ENCODE measurements at regions not wholly inside any gene's neighbourhood (a gene's known extent, or its start where the extent isn't known, plus 50 kb on each side); places are given as distances from the start of the nearest gene placed in this dataset.
"Not testable (repeated sequence)": the region's sequence is repeated elsewhere in the genome, so short reads cannot be mapped to it uniquely, and the experiment has no call there.

- 25 to 42% (median 26%) methylated on average over 2 of the region's 2 CpGs for WGBS, 3 donors
- FAIRE-seq (no peak), DNase-seq (peak in 1 of 2 donors; percentile 26)
- H3K36me3 ChIP-seq (ENCODE audit: control insufficient read depth in 3 of 3, insufficient read depth in 2 of 3, low read depth in 1 of 3, low read length in 3 of 3) = no peaks in the 10 kb centered on the region
- peaks cover 0 to 3% of the 10 kb centered on the region in 2 donors for H3K9me3 ChIP-seq (ENCODE audit: control insufficient read depth in 2 of 2, insufficient read depth in 1 of 2, low read depth in 1 of 2, low read length in 1 of 2)
- no peaks in the 10 kb centered on the region for H3K27me3 ChIP-seq (ENCODE audit: control insufficient read depth in 3 of 3, insufficient read depth in 3 of 3, low read length in 3 of 3)
- no peak overlapping the region for H3K4me3 ChIP-seq (ENCODE audit: low read depth in 1 of 3, low read length in 3 of 3)
- peak overlapping the region in 1 of 3 donors; percentile 44 for H3K27ac ChIP-seq (ENCODE audit: low read depth in 1 of 3, low read length in 2 of 3)
- H3K4me1 ChIP-seq (ENCODE audit: control insufficient read depth in 3 of 3, insufficient read depth in 2 of 3, low read depth in 1 of 3, low read length in 2 of 3) = peaks cover 0 to 21% (median 0%) of the 10 kb centered on the region in 3 donors
These were observed 288.7 kb upstream of the ERCC4 start for GRCh38 chr16:13631213-13631767.

GRCh38 chr16:13631916-13632315, 288.0 kb upstream of the ERCC4 start:
- Histone ChIP-seq H3K4me1 (ENCODE audit: control insufficient read depth in 3 of 3, insufficient read depth in 2 of 3, low read depth in 1 of 3, low read length in 2 of 3) (peaks cover 0 to 21% (median 0%) of the 10 kb centered on the region in 3 donors), H3K4me3 (ENCODE audit: low read depth in 1 of 3, low read length in 3 of 3) (no peak overlapping the region), H3K27ac (ENCODE audit: low read depth in 1 of 3, low read length in 2 of 3) (peak overlapping the region in 1 of 3 donors; percentile 22), H3K27me3 (ENCODE audit: control insufficient read depth in 3 of 3, insufficient read depth in 3 of 3, low read length in 3 of 3) (no peaks in the 10 kb centered on the region), H3K9me3 (ENCODE audit: control insufficient read depth in 2 of 2, insufficient read depth in 1 of 2, low read depth in 1 of 2, low read length in 1 of 2) (peaks cover 0 to 3% of the 10 kb centered on the region in 2 donors), H3K36me3 (ENCODE audit: control insufficient read depth in 3 of 3, insufficient read depth in 2 of 3, low read depth in 1 of 3, low read length in 3 of 3) (no peaks in the 10 kb centered on the region)
- 54 to 59% (median 58%) methylated on average over 4 of the region's 4 CpGs for WGBS, 3 donors
- FAIRE-seq = no peak
- no peak for DNase-seq

- H3K27me3 ChIP-seq (ENCODE audit: control insufficient read depth in 3 of 3, insufficient read depth in 3 of 3, low read length in 3 of 3); FAIRE-seq; H3K4me3 ChIP-seq (ENCODE audit: low read depth in 1 of 3, low read length in 3 of 3); H3K9me3 ChIP-seq (ENCODE audit: control insufficient read depth in 2 of 2, insufficient read depth in 1 of 2, low read depth in 1 of 2, low read length in 1 of 2); H3K27ac ChIP-seq (ENCODE audit: low read depth in 1 of 3, low read length in 2 of 3); H3K36me3 ChIP-seq (ENCODE audit: control insufficient read depth in 3 of 3, insufficient read depth in 2 of 3, low read depth in 1 of 3, low read length in 3 of 3); DNase-seq: not testable (repeated sequence)
- 69 to 79% (median 73%) methylated on average over 6 of the region's 6 CpGs for WGBS, 3 donors
- H3K4me1 ChIP-seq (ENCODE audit: control insufficient read depth in 3 of 3, insufficient read depth in 2 of 3, low read depth in 1 of 3, low read length in 2 of 3) = peaks cover 0 to 21% (median 0%) of the 10 kb centered on the region in 3 donors
These were observed 287.4 kb upstream of the ERCC4 start for GRCh38 chr16:13632504-13632903.

- peaks cover 0 to 3% of the 10 kb centered on the region in 2 donors for H3K9me3 ChIP-seq (ENCODE audit: control insufficient read depth in 2 of 2, insufficient read depth in 1 of 2, low read depth in 1 of 2, low read length in 1 of 2)
- no peaks in the 10 kb centered on the region for H3K27me3 ChIP-seq (ENCODE audit: control insufficient read depth in 3 of 3, insufficient read depth in 3 of 3, low read length in 3 of 3)
- peaks cover 0 to 20% (median 0%) of the 10 kb centered on the region in 3 donors for H3K4me1 ChIP-seq (ENCODE audit: control insufficient read depth in 3 of 3, insufficient read depth in 2 of 3, low read depth in 1 of 3, low read length in 2 of 3)
- no peak overlapping the region for H3K4me3 ChIP-seq (ENCODE audit: low read depth in 1 of 3, low read length in 3 of 3)
- peak in 1 of 2 donors; percentile 31 for DNase-seq
- H3K36me3 ChIP-seq (ENCODE audit: control insufficient read depth in 3 of 3, insufficient read depth in 2 of 3, low read depth in 1 of 3, low read length in 3 of 3) = no peaks in the 10 kb centered on the region
- H3K27ac ChIP-seq (ENCODE audit: low read depth in 1 of 3, low read length in 2 of 3) = peak overlapping the region in 1 of 3 donors; percentile 21
- WGBS, 3 donors = 61 to 64% (median 62%) methylated on average over 5 of the region's 5 CpGs
- no peak for FAIRE-seq
These were observed 286.5 kb upstream of the ERCC4 start for GRCh38 chr16:13633391-13633861.

- Histone ChIP-seq H3K36me3 (ENCODE audit: control insufficient read depth in 3 of 3, insufficient read depth in 2 of 3, low read depth in 1 of 3, low read length in 3 of 3) (no peaks in the 10 kb centered on the region), H3K27me3 (ENCODE audit: control insufficient read depth in 3 of 3, insufficient read depth in 3 of 3, low read length in 3 of 3) (no peaks in the 10 kb centered on the region), H3K4me3 (ENCODE audit: low read depth in 1 of 3, low read length in 3 of 3) (no peak overlapping the region), H3K27ac (ENCODE audit: low read depth in 1 of 3, low read length in 2 of 3) (no peak overlapping the region), H3K9me3 (ENCODE audit: control insufficient read depth in 2 of 2, insufficient read depth in 1 of 2, low read depth in 1 of 2, low read length in 1 of 2) (peaks cover 0 to 3% of the 10 kb centered on the region in 2 donors), H3K4me1 (ENCODE audit: control insufficient read depth in 3 of 3, insufficient read depth in 2 of 3, low read depth in 1 of 3, low read length in 2 of 3) (peaks cover 0 to 19% (median 0%) of the 10 kb centered on the region in 3 donors)
- WGBS, 3 donors = 92 to 96% (median 95%) methylated on average over 1 of the region's 1 CpG
- no peak for DNase-seq
- peak; percentile 15 for FAIRE-seq
These were observed 285.7 kb upstream of the ERCC4 start for GRCh38 chr16:13634253-13634652.

GRCh38 chr16:13634959-13635358, 285.0 kb upstream of the ERCC4 start:
- 84 to 93% (median 92%) methylated on average over 6 of the region's 6 CpGs for WGBS, 3 donors
- Histone ChIP-seq H3K4me3 (ENCODE audit: low read depth in 1 of 3, low read length in 3 of 3) (no peak overlapping the region), H3K27me3 (ENCODE audit: control insufficient read depth in 3 of 3, insufficient read depth in 3 of 3, low read length in 3 of 3) (no peaks in the 10 kb centered on the region), H3K4me1 (ENCODE audit: control insufficient read depth in 3 of 3, insufficient read depth in 2 of 3, low read depth in 1 of 3, low read length in 2 of 3) (peaks cover 0 to 13% (median 0%) of the 10 kb centered on the region in 3 donors), H3K9me3 (ENCODE audit: control insufficient read depth in 2 of 2, insufficient read depth in 1 of 2, low read depth in 1 of 2, low read length in 1 of 2) (peaks cover 0 to 3% of the 10 kb centered on the region in 2 donors), H3K36me3 (ENCODE audit: control insufficient read depth in 3 of 3, insufficient read depth in 2 of 3, low read depth in 1 of 3, low read length in 3 of 3) (no peaks in the 10 kb centered on the region), H3K27ac (ENCODE audit: low read depth in 1 of 3, low read length in 2 of 3) (no peak overlapping the region)
- no peak for DNase-seq
- no peak for FAIRE-seq

- FAIRE-seq = no peak
- H3K27ac ChIP-seq (ENCODE audit: low read depth in 1 of 3, low read length in 2 of 3) = no peak overlapping the region
- no peak overlapping the region for H3K4me3 ChIP-seq (ENCODE audit: low read depth in 1 of 3, low read length in 3 of 3)
- H3K9me3 ChIP-seq (ENCODE audit: control insufficient read depth in 2 of 2, insufficient read depth in 1 of 2, low read depth in 1 of 2, low read length in 1 of 2) = peaks cover 0 to under 1% of the 10 kb centered on the region in 2 donors
- H3K27me3 ChIP-seq (ENCODE audit: control insufficient read depth in 3 of 3, insufficient read depth in 3 of 3, low read length in 3 of 3) = no peaks in the 10 kb centered on the region
- WGBS, 3 donors = 82 to 89% (median 83%) methylated on average over 2 of the region's 2 CpGs
- no peak for DNase-seq
- H3K36me3 ChIP-seq (ENCODE audit: control insufficient read depth in 3 of 3, insufficient read depth in 2 of 3, low read depth in 1 of 3, low read length in 3 of 3) = no peaks in the 10 kb centered on the region
- no peaks in the 10 kb centered on the region for H3K4me1 ChIP-seq (ENCODE audit: control insufficient read depth in 3 of 3, insufficient read depth in 2 of 3, low read depth in 1 of 3, low read length in 2 of 3)
These were observed 281.7 kb upstream of the ERCC4 start for GRCh38 chr16:13638218-13638617.

GRCh38 chr16:13643412-13643811, 276.5 kb upstream of the ERCC4 start:
- WGBS, 3 donors = 89 to 92% (median 92%) methylated on average over 3 of the region's 3 CpGs
- no peaks in the 10 kb centered on the region for H3K4me1 ChIP-seq (ENCODE audit: control insufficient read depth in 3 of 3, insufficient read depth in 2 of 3, low read depth in 1 of 3, low read length in 2 of 3)
- FAIRE-seq = no peak

More at GRCh38 chr16:13643412-13643811, 276.5 kb upstream of the ERCC4 start:
- DNase-seq = no peak
- Histone ChIP-seq H3K4me3 (ENCODE audit: low read depth in 1 of 3, low read length in 3 of 3) (no peak overlapping the region), H3K36me3 (ENCODE audit: control insufficient read depth in 3 of 3, insufficient read depth in 2 of 3, low read depth in 1 of 3, low read length in 3 of 3) (no peaks in the 10 kb centered on the region), H3K27me3 (ENCODE audit: control insufficient read depth in 3 of 3, insufficient read depth in 3 of 3, low read length in 3 of 3) (no peaks in the 10 kb centered on the region), H3K27ac (ENCODE audit: low read depth in 1 of 3, low read length in 2 of 3) (no peak overlapping the region), H3K9me3 (ENCODE audit: control insufficient read depth in 2 of 2, insufficient read depth in 1 of 2, low read depth in 1 of 2, low read length in 1 of 2) (no peaks in the 10 kb centered on the region)

Data from small intestine (tissue), 7 donors.